SK-N-MC (cell line): ENCODE measurements at regions not wholly inside any gene's neighbourhood (a gene's known extent, or its start where the extent isn't known, plus 50 kb on each side); places are given as distances from the start of the nearest gene placed in this dataset.

Experiments
- EZH2 ChIP-seq: fragments of 200-600 bp; sonication (generic); IDR thresholded peaks from one replicate; pipeline ENCODE4 v1.6.1; 2017; ENCODE audit warnings: antibody characterized with exemption
- FOXP2 ChIP-seq: optimal IDR thresholded peaks from 2 replicates; pipeline ENCODE3; 2011; ENCODE audit warnings: mild to moderate bottlenecking, moderate library complexity; ENCODE audit not compliant: insufficient read depth; ENCODE audit errors: extremely low read length, control extremely low read depth
- POLR2AphosphoS5 ChIP-seq: IDR thresholded peaks from 2 replicates; pipeline ENCODE4 v1.6.1; 2012; ENCODE audit warnings: mild to moderate bottlenecking, low read depth, low read length, borderline replicate concordance

DNA sequence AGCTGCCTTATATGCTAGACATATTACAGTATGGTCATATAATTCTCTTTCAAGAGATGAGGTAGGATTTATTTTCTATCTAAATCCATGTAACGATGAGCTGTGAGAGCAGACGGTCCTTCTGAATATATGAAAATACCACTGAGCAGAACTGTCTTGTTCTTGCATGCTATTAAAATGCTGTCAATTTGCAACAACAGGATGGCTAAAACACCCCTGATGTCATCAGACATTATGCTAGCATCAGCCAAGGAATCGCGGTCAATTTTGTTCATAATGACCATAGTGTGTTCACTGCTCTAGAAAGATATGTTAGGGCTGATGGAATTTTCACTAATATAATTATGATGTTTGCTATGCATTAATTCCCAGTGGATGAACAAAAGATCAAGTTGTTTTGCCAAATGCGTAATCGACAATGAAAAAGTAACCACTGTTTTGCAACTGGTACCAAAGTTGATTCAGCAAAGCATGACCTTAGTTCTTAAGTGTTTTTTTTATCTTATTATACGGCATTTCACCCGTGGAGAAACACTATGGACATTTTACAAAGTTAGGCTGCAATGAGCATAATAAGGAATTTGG is 765.4 kb upstream of the NR2F2 start:
- no peak for TF ChIP-seq POLR2AphosphoS5
- no peak for TF ChIP-seq EZH2
- no peak for TF ChIP-seq FOXP2
